ENCODE measurements at regions not wholly inside any gene's neighbourhood (a gene's known extent, or its start where the extent isn't known, plus 50 kb on each side); places are given as distances from the start of the nearest gene placed in this dataset.
"Not testable (repeated sequence)": the region's sequence is repeated elsewhere in the genome, so short reads cannot be mapped to it uniquely, and the experiment has no call there.

DNA sequence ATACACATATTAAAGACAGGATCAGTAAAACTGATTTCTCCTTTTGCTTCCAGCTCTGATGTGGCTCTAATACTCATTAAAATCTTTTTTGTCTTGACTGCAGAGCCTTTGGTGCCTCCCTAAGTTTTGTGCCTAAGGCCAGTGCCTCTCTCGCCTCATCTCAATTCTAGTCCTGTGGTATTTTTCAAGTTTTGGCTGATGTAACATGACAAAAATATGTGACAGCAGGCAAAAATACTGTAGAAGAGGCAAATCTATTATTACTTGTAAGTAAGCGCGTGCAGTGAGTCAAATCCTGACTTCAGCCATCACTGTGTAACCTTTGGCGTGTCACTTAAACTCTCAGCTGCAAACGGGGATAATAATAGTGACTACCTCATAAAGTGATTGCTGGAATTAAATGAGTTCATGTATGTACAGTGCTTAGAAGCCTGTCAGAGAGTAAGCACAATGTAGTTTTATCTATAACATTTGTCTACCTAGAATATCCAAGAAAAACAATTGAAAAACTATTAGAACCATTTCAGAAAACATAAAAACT, 74.0 kb downstream of the MAB21L3 start:
- DNase-seq (ENCODE audit: low spot score), result no peak

DNA sequence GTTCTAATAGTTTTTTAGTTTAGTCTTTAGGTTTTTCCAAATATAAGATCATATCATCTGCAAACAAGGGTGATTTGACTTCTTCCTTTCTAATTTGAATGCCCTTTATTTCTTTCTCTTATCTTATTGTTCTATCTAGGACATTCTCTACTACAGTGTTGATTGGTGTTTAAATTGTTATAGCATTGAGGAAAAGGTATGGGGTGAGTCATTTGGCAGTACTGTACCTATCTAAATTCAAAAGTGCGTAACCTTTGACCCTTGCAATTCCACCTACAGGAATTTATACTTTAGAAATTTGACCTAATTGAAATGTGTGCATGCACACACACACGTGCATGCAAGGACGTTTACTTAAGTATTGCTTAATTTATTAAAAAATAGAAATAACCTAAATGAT, 78.3 kb downstream of the MAB21L3 start:
- no peak for DNase-seq (ENCODE audit: low spot score)

- DNase-seq (ENCODE audit: low spot score), result no peak
Measured at GRCh38 chr1:116191294-116191693, 80.1 kb downstream of the MAB21L3 start.

DNA sequence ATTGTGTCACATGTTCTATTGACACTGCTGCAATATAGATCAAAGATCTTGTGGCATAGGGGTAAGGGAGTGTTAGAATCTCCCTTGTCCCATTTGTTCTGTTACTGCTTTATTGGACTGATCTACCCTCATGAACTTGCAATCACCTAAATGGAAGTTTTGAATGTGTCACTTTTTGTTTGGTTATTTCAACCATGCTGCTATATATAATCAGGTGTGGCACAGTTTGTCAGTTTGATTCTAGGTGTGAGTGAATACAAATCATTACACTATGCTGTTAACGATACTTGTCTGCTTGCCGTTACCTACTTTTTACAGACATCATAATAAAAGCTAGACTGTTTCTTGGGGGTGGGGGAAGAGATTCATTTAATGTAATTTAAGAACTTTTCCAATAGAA, 82.6 kb downstream of the MAB21L3 start:
- DNase-seq (ENCODE audit: low spot score), result no peak

DNA sequence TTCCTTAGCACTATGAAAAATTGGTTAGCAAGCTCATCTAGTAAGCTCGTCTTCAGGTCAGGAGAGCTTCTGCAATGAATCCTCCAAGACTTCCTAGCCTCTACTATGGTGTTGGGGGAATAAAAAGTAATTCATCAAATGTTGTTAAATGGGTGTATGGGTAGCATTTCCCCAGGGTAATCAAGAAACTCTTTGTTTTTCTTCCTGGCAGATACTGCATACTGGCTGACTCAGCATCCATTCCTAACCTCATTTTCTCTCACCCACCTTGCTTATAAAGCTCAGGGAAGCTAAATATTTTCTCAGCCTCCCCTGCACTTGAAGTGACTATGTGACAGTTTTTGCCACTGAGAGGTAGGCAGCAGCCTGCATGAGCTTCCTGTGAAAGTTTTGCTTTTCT, 83.4 kb downstream of the MAB21L3 start:
- DNase-seq (ENCODE audit: low spot score), result no peak

DNA sequence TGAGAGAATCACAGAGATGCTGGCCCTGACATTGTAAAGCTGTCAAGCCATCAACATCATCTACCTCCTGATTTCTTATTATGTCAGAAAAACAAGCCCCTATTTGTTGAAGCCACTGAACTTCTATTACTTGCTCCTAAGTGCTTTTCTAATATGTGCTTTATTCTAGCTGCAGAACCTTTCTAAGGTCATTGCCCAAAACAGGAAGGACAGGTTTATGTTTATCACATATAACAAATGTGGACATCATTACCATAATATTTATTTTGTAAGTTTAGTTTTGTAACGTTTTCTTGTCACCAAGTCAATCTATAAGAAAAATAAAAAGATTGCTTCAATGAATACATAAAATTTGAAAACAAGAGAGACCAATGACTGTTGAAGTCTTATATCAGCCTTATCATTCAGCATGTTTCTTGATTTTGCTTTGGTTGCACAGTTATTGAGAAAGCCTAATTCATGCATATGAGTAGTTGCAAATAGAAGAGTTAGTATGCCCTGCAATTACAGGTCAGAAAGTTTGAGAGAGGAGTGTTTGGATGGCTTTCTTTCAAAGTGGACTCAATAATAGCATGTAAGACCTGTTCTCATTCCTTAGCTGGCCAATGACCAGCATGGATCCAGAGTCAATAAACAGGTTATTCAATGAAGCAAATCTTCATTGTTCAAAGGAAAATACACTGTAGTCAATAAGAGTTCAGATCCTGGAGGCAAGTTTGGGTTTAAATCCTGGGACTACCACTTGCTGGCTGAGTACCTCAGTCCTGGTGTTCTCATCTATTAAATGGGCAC, 84.1 kb downstream of the MAB21L3 start:
- no peak for DNase-seq (ENCODE audit: low spot score)

- not testable (repeated sequence) for DNase-seq (ENCODE audit: low spot score)
Measured at GRCh38 chr1:116200343-116200742, 89.1 kb downstream of the MAB21L3 start.

- no peak for DNase-seq (ENCODE audit: low spot score)
Measured at GRCh38 chr1:116201911-116202310, 90.7 kb downstream of the MAB21L3 start.

GRCh38 chr1:116203181-116203723, 92.1 kb downstream of the MAB21L3 start:
- DNase-seq (ENCODE audit: low spot score), result no peak

DNA sequence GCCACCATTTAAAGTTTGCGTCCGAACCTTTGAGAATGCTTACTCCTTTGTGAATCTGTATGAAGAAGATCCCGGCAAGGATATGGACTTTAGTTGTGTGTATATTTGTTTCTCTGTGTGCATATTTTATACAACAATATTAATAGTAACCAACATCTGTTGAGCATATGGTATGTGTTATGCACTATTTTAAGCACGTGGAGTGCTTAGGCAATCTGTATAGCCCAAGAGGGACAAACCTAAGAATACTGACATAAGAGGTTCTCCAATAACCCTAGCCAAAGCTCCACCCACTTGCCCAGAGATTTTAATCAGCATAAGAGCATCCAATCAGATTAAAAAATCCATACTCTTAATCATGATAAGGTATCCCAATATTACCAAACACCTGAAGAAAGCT, 92.7 kb downstream of the MAB21L3 start:
- no peak for DNase-seq (ENCODE audit: low spot score)

DNA sequence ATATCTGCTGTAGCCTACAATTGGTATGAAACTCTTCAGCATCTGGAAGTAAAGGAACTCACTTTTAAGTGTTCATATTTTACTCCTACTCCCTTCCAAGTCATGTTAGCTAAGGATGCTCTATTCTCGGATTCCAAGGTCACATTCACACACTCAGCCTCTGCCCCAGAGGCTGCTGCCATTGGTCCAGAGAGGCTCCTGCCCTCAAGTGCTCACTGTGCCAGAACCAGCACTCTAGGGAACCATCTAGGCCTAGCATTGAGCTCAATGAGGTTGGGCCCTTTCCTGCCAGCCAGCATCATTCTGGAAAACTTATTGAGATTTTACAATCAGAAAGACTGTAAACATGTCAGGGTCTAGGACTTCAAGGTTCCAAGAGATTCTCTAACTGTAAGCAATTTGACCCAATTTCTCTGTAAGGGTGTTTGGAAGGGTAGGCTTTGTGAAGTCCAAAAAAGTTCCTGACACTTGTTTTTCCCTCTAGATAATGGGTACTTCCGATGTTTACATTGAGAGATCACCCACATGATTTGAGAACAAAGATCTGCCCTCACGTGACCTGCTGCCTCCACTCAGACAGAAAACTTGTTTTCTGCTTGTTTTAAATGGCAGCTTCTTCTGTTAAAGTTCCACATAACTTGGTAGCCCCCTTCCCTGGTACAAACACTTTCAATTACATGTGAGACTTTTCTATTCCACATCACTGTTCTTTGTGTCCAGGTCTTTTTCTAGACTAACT, 94.9 kb downstream of the MAB21L3 start:
- no peak for DNase-seq (ENCODE audit: low spot score)

DNA sequence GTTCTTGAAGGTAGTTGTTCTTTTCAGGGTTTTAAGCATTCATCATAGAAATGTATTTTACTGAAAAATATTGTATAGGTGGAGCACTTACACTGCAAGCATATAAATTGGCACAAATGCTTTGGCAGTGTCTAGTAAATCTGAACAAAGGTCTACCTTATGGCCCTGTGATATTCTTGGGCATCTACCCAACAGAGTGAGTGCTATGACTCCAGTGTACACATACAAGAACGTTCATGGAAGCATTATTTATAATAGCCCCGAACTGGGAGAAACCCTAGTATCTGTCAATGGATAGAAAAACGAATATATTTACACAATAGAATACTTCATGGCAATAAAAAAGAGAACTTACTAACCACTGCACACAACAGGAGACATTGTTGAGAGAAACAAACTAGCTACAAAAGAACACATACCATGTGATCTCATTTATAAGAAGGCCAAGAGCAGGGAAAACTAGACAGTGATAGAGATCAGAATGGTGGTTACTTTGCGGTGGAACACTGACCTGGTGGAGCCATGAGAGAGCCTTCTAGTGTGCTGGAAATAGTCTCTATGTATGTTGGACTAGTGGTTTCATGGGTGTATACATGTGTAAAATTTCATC, 96.0 kb downstream of the MAB21L3 start:
- no peak for DNase-seq (ENCODE audit: low spot score)

DNA sequence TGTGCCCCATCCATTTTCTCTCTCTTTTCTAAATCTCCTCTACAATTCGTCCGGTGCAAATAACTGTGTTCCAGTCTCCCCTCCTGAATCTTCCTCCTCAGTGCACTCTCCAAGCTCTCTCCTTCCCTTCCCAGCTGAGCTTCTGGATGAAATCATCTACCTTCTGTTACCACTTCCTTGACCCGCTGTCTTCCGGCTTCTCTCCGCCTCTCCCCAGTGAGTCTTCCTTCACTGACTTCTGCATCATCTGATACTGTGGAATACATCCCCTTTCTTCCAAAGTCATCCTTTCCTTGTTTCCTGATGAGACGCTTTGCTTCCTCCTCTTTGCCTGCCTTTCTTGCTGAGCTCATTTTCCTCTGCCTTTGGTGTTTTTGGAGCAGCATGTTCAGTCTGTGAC, 96.9 kb downstream of the MAB21L3 start:
- no peak for DNase-seq (ENCODE audit: low spot score)

GRCh38 chr1:116211294-116211693, 100.1 kb downstream of the MAB21L3 start:
- DNase-seq (ENCODE audit: low spot score), result no peak

DNA sequence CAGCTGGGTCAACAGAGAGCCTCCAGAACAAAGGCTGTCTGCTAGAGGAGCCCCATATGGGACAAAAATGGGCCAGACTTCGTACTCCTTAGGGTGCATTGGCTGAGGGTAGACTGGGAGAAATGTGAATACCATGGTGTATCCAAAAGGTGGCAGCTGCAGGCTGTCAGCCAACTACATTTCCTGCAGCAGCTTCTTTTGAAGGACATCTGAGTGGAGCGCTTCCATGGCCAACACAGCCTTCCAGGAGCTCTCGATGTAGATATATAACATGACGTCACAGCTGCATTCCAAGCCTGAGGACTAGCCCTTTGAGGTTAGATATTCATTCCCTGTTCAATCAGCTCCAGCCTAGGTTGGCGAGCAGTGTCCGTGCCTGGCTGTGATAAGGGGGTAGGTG, 107.7 kb downstream of the MAB21L3 start:
- no peak for DNase-seq (ENCODE audit: low spot score)

DNA sequence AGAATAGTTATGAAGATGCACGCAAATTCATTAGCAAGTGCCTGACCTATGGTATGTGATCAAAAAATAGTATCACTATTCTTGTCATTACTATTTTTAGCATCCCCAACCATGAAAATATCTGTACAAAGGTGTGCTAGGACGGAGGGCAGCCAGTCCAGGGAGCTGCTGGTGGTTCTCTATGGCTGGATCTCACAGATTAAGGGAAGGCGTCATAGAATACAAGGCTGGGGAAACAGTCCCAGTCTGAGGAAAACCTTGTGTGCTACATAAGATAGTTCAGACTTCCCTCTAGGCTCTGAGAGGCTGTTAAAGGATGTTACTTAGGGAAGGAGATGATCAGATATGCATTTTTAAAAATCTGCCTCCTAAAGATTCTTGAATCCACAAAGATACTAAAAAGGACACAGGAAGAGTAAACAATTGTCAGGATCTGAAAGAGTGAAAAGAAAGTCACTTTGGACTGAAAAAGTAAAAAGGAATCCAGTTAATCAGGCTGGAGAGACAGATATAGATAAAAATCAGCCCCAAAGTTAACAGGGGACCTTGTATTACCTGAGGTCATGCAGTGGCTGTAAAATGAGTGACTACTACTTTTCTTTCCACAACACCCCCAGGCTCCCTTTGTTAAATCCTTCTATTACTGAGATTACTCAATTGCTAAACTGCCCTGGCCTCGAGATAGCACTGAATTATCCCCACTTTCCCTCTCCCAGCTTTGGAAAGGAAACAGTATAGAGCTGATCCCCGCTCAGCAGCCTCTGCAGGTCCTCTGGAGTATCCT, 108.6 kb downstream of the MAB21L3 start:
- no peak for DNase-seq (ENCODE audit: low spot score)

GRCh38 chr1:116224111-116224510, 112.9 kb downstream of the MAB21L3 start:
- no peak for DNase-seq (ENCODE audit: low spot score)

GRCh38 chr1:116224561-116224960, 113.4 kb downstream of the MAB21L3 start:
- DNase-seq (ENCODE audit: low spot score), result no peak

GRCh38 chr1:116226017-116226416, 114.8 kb downstream of the MAB21L3 start:
- DNase-seq (ENCODE audit: low spot score), result no peak

- DNase-seq (ENCODE audit: low spot score), result no peak
Measured at GRCh38 chr1:116228511-116228910, 117.3 kb downstream of the MAB21L3 start.

- peak; percentile 62 for DNase-seq (ENCODE audit: low spot score)
Measured at GRCh38 chr1:116230712-116231111, 119.5 kb downstream of the MAB21L3 start.

DNA sequence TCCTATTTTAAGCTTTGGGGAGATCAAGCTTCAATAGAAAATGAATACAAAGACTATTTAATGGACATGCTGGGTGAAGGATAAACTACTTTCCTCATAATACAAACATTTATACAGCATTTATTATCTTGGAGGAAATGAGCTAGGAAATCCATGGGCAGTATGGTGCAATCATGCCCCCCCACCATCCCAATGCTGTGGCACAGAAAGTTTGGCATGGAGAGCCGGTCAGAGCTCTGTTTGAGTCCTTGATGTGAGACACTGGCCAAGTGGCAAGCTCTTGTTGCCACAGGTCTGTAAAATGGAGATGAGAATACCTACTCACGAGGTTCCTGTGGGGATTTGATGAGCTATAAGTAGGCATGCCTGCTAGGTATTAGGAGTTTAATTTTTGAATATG, 120.6 kb downstream of the MAB21L3 start:
- no peak for DNase-seq (ENCODE audit: low spot score)

All from iPS-NIHi11 (cell line).